Inflammatory macrophage treated with lipopolysaccharide for 4 hours (primary cell): ENCODE measurements at regions not wholly inside any gene's neighbourhood (a gene's known extent, or its start where the extent isn't known, plus 50 kb on each side); places are given as distances from the start of the nearest gene placed in this dataset.
"Not testable (repeated sequence)": the region's sequence is repeated elsewhere in the genome, so short reads cannot be mapped to it uniquely, and the experiment has no call there.

Source experiments
- DNase-seq: peaks from one replicate; pipeline ENCODE4 v3.0.0-alpha.2; 2020

DNA sequence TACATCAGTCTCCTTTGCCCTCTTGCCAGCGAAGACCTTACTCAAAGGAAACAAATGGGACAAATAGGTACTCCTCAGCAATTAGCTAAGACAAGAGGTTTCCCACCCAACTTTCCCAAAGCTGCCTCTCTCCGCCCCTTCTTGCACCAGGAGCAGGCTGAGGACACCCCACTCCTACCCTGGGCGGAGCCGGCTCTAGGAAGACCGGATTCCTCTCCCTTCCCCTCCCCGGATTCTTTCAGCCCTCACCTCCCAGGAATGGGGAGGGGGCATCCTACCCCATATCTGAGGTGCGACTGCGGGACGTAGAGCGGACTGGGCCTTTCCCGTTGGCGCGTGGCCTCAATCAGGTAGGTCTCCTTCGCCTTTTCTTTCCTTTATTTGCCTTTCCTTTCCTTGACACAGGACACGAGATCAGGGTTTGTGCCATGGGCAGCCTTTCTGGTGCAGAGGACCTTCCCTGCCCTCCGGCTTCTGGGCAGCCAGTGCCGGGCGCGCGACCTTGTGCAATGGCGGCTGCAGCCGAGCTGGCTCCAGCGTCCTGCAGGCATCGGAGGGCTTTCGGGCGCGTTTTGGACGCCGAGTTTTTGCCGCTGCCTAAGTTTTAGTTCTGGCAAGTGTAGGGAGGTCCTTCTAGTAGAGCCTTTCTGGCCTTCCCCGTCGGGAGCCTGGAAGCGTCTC, 279.9 kb downstream of the PLS3 start:
- not testable (repeated sequence) for DNase-seq

DNA sequence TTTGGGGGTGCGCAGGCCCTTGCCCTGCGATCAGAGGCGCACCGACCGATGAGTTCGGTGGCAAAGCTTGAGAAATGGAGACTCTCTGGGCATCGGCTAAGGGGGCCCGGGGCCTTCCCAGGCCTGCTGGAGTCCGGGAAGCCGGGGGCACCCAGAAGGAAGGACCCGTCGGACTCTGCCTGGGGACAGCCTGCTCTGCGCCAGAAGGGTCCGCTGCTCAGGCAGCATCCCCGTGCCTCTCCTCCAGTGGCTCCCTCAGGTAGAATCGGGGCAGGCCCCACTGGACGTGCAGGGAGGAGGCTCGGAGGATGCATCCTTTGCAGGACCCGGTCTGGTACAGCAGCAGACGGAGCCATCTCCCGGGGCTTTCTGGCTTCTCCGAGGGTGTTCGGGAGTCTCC, 290.0 kb downstream of the PLS3 start:
- DNase-seq: not testable (repeated sequence)

DNA sequence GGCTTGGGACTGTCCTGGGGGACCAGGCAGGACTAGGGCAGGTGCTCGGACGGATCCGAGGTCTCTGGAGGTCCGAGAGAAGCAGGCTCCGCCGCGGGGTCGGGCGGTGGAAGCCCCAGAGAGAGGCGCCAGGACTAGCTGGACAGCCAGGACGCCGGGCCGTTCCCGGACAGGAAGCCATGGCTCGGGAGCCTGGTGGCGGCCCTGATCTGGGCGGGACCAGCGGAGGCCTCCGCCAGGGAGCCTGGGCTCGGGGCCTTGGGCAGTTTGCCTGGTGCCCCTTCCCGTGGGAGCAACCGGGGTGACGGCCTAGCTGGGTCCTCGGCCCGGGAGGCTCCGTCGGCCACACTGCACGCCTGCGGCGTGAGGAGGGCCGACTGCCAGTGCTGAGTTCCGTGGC, 292.3 kb downstream of the PLS3 start:
- not testable (repeated sequence) for DNase-seq

DNA sequence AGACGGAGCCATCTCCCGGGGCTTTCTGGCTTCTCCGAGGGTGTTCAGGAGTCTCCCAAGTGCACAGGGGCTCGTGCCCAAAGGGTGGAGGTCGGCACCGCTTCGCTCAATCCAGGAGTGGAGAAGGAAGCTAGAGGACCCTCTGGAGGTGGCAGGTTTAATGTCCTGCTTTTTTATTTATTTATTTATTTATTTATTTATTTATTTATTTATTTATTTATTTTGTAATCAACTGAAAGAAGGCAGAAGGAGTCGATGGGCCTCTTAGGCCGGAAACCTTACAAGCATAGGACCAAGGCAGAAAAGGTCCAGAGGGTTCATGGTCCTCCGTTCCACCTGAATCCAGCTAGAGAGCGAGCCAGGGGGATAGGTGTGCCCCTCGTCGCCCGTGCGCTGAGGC, 289.4 kb upstream of the AGTR2 start:
- not testable (repeated sequence) for DNase-seq

DNA sequence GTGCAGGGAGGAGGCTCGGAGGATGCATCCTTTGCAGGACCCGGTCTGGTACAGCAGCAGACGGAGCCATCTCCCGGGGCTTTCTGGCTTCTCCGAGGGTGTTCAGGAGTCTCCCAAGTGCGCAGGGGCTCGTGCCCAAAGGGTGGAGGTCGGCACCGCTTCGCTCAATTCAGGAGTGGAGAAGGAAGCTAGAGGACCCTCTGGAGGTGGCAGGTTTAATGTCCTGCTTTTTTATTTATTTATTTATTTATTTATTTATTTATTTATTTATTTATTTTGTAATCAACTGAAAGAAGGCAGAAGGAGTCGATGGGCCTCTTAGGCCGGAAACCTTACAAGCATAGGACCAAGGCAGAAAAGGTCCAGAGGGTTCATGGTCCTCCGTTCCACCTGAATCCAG, 286.4 kb upstream of the AGTR2 start:
- DNase-seq: not testable (repeated sequence)

DNA sequence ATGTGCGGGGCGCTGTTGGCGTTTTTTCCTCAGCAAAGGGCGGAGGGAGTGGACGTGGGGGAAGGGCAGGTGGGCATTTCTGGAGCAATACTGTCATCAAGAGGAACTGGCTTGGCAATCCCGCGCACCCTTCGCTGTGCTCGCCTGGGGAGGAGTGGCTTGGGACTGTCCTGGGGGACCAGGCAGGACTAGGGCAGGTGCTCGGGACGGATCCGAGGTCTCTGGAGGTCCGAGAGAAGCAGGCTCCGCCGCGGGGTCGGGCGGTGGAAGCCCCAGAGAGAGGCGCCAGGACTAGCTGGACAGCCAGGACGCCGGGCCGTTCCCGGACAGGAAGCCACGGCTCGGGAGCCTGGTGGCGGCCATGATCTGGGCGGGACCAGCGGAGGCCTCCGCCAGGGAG, 282.5 kb upstream of the AGTR2 start:
- not testable (repeated sequence) for DNase-seq

DNA sequence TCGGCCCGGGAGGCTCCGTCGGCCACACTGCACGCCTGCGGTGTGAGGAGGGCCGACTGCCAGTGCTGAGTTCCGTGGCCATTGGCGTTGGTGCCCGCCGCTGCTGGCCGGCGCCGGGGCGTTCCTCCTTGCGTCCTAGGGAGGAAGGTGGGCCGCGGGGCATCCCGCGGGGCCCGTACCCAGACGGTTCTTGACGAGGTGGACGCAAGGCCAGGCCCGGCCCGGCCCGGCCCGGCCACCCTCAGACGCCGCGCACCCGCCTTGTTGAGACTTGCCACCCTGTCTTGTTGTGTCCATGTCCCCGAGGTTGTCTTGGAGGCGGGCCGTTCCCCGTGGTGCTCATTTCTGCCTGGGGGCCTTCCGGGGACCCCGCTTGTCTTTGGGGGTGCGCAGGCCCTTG, 282.0 kb upstream of the AGTR2 start:
- DNase-seq: not testable (repeated sequence)

DNA sequence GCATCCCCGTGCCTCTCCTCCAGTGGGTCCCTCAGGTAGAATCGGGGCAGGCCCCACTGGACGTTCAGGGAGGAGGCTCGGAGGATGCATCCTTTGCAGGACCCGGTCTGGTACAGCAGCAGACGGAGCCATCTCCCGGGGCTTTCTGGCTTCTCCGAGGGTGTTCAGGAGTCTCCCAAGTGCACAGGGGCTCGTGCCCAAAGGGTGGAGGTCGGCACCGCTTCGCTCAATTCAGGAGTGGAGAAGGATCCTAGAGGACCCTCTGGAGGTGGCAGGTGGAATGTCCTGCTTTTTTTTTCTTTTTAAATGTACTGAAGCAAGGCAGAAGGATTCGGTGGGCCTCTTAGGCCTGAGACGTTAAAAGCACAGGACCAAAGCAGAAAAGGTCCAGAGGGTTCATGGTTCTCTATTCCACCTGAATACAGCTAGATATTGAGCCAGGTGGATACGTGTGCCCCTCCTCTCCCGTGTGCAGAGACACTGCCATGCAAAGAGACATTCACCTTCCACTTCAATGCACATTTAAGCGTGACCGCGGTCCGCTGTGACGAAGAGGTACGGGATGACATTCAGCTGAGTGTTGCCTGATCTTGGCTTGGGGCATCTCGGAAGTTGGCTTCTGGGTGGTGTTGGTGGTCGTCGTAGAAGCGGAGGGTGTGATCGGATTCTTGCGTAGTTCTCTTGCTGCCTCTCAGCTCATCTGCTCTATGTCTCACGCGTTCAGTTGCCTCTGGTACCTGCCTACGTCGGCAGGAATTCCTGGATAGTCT, 281.2 kb upstream of the AGTR2 start:
- no peak for DNase-seq

DNA sequence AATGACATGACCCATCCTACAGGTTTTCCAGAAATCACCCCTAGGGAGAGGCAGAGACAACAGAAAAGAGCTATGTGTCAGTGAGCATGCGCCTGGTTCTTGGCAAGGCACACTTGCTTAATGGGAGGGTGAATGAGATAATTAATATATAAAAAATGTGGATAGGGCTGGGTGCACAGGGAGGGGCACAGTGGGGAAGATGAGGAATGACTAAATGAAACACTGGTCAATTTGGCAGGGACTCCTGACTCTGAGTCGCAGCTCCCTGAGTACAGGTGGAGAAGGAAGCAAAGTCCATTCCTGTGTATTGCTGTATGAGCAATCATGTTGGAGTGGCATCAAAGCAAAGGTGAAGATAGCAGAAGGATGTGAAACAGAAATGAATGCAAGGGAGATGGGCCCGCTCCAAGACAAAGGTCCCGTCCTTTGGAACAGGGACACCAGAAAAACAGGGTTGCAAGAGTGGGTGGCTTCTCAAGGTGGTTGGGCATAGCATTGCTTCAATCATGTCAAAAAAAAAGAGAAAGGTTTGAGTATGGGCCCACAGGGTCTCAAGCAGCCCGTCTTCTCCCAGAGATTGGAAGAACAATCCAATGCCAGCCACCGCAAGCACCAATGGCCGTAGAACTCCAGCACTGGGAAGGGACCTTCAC, 278.4 kb upstream of the AGTR2 start:
- DNase-seq: no peak

DNA sequence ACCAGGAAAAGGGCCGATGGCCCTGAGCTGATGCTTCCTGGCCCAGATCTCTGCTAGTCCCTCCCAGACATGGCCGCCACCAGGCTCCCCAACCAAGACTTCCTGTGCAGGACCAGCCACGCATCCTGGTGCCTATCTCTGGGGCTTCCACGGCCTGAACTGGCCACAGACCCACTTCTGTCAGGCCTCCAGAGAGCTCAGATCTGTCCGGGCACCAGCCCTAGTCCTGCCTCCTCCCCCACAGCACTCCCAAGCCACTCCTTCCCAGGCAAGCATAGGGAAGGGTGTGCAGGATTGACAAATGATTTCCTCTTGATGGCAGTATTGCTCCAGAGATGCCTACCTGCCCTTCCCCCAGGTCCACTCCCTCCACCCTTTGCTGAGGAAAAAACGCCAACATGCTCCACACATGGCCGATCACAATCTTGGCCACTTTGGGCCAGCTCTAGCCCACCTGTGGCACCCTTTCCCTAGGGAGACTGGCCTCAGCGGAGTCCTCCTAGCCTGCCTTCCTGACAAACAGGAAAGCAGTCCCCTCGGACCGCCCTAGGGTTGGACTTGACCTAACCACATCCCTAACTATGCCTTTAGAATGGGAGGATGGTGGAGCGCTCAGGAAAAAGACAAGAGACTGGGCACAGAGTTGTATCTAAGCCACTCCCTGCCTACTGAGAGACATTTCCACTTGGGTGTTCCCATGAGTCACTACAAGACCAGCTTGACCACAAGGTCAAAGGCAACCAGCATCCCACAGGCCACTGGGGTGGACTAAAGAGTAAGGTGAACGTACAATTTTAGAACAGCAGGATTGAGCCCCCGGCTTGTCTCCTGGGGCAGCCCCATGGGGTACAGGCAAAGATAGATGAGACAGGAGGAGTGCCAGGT, 277.5 kb upstream of the AGTR2 start:
- no peak for DNase-seq

DNA sequence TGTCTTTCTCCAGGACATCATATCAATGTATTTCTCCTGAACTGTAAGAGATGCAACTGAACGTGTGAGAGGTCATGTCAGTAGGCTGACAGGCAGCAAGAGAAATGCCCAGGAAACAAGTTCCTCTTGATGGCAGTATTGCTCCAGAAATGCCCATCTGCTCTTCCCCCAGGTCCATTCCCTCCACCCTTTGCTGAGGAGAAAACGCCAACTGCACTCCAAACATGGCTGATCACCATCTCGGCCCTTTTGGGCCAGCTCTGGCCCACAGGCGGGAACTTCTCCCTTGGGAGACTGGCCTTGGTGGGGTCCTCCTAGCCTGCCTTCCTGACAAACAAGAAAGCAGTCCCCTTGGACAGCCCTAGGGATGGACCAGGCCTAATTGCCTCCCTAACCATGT, 276.5 kb upstream of the AGTR2 start:
- DNase-seq: no peak

DNA sequence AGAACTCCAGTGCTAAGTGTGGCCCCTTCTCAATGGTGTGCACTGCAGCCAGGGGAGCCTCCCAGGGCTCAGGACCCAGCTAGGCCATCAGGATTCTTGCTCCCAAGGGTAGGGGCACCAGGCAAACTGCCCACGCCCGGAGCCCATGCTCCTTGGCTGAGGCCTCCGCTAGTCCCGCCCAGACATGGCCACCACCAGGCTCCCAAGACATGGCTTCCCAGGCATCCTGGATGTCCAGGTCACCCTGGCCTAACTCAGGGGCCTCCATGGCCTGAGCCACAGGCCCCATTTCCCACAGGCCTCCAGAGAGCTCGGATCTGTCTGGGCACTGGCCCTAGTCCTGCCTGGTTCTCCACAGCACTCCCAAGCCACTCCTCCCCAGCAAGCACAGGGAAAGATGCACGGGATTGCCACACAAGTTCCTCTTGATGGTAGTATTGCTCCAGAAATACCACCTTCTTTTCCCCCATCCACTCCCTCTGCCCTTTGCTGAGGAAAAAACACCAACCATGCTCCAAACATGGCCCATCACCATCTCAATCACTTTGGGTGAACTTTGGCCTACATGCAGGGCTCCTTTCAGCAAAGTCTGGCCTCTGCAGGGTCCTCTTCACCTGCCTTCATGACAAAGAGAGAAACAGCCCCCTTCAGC, 274.7 kb upstream of the AGTR2 start:
- no peak for DNase-seq

DNA sequence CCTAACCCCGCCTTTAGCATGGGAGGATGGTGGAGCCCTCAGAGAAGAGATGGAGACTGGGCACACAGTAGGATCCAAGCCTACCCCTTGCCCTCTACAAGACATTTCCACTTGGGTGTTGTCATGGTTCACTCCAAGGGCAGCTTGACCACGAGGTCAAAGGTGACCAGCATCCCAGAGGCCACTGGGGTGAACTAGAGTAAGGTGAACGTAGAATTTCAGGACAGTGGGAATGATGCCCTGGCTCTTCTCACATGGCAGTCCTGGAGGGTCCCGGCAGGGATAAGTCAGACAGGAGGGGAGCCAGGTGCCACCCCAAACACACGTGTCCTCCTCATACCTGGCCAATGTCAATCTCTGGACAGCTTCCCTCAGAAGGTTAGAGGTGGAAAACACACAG, 274.2 kb upstream of the AGTR2 start:
- DNase-seq: no peak

DNA sequence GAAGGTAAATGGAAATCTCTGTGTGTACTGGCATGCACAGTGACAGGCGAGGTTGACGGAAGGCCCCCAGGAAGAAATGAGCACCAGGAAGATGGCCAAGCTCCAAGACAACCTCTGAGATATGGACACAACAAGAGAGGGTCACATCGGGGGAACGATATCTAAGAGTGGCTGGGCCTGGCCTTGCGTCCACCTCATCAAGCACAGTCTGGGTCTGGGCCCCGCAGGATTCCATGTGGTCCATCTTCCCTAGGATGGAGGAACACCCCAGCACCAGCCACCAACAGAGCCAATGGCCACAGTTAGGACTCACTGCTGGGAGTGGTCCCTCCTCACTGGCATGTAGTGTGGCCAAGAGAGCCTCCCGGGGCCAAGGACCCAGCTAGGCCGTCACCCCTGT, 272.6 kb upstream of the AGTR2 start:
- no peak for DNase-seq

DNA sequence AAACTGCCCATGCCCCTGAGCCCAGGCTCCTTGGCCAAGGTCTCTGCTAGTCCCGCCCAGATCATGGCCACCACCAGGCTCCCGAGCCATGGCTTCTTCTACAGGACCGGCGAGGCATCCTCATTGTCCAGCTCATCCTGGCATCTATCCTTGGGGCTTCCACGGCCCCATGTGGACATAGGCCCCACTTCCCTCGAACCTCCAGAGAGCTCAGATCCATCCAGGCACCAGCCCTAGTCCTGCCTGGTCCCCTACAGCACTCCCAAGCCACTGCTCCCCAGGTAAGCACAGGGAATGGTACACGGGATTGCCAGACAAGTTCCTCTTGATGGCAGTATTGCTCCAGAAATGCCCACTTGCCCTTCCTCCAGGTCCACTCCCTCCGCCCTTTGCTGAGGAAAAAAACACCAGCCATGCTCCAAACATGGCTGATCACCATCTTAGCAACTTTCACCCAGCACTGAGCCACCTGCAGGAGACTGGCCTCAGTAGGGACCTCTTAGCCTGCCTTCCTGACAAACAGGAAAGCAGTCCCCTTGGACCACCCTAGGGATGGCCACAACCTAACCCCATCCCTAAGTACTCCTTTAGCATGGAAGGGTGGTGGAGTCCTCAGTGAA, 272.1 kb upstream of the AGTR2 start:
- peak; percentile 13 for DNase-seq

DNA sequence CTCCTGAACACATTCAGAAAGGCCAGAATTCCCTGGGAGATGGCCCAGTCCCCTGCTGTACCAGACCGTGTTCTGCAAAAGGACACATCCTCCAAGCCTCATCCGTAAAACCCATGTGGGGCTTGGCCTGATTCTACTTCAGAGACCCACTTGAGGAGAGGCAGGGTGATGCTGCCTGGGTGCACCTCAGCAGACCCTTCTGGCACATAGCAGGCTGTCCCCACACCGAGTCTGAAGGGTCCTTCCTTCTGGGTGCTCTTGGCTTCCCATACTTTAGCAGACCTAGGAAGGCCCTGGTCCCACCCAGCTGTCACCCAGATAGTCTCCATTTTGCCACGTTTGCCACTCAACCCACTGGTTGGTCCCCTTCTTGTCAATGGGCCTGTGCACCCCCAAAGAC, 270.1 kb upstream of the AGTR2 start:
- DNase-seq: no peak

DNA sequence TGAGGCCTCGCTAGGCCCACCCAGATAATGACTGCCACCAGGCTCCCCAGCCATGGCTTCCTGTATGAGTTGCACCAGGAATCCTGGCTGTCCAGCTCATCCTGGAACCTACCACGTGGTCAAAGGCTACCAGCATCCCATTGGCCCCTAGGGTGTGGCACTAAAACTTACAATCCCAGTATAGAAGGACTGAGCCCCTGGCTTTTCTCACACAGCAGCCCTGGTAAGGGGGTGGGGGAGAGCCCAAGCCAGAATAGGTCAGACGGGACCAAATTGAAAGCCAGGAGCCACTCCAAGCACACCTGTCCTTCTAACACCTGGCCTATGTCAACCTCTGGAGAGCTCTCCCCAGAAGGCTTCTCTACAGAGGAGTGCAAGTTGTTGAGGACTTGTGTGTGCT, 269.3 kb upstream of the AGTR2 start:
- DNase-seq: no peak

DNA sequence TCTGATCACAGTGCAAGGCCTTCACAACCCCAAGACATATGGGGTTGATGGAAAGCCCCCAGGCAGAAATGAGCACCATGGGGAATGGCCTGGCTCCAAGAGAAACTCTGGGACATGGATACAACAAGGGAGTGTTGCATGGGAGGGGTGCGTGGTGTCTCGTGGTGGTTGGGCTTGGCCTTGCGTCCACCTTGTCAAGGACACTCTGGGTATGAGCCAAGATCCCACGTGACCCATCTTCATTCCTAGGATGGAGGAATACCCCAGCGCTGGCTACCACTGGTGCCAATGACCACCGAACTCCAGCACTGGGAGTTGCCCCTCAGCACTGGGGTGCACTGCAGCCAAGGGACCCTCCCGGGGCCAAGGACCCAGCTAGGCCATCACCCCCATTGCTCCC, 267.5 kb upstream of the AGTR2 start:
- no peak for DNase-seq

DNA sequence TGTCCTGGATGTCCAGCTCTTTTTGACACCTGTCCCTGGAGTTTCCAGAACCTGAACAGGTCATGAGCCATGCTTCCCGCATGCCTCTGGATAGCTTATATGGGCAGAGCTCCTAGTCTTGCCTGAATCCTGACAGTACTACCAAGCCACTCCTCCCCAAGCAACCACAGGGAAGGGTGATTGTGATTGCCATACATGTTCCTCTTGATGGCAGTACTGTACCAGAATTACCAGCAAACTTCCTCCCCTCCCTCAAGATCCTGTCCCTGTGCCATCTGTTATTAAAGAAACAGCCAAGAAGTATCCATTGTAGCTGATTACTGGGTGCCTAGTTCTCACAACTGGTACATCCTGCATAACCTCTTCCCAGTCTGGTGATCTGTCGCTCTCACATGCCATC, 264.3 kb upstream of the AGTR2 start:
- DNase-seq: no peak

DNA sequence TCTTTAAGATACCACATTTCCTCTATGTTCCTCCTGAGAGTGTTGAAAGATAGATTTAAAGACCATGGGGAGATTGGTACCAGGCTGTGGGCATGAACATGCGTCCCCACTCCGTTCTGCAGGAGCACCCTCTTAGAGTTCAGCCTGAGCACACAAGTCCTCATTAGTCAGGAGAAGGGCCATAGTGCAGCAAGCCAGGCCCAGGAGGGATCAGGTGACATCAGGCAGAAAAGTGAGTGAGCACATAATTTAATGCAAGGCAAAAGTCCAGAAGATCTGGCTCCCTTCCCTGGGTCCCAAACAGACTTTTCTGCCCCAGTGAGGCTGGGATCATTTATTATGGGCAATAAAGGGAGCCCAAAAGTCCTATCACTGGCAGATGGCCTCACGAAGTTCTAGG, 263.7 kb upstream of the AGTR2 start:
- DNase-seq: no peak

DNA sequence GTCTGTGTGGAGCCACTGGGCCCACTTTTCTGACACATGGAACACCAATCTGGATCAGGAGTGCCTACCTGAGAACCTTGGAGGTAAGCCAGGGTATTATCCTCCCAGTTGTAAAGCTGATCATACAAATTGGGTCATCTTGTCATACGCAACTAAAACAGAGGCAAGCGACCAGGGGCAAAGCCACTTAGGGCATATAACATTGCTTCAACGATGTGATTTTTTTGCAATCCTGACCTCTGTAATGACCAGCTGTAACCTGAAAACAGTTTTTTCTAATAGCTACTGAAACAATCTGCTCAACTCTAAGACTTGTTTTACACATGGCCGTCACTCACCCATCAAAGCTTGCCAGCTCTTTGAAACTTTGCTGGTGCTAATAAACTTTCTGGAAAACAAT, 261.5 kb upstream of the AGTR2 start:
- no peak for DNase-seq

DNA sequence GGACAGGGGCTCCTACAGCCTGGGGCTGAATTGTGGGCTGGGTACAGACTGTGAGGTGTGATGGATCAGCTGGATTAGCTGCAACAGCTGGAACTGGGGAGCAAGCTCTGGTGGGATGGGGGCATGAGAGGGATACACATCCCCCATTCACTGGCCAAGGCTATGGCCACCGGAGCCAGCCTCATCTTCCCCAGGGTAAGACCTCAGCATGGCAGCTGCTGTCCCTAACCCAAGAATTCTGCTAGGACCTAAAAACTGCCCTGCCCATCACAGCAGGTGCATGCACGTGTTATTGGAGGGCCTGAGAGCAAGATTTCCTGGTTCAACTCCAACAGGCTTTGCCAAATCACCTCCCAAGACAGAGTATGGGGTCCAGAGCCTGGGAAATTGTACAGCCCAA, 258.6 kb upstream of the AGTR2 start:
- no peak for DNase-seq
